ENCODE measurements at regions not wholly inside any gene's neighbourhood (a gene's known extent, or its start where the extent isn't known, plus 50 kb on each side); places are given as distances from the start of the nearest gene placed in this dataset.

GRCh38 chr1:48107516-48107915 lies 110.3 kb upstream of the TRABD2B start:
- Histone ChIP-seq H3K36me3 (no peaks in the 10 kb centered on the region), H3K4me1 (no peaks in the 10 kb centered on the region), H3K27ac (no peak overlapping the region), H3K27me3 (ENCODE audit: low read depth) (no peaks in the 10 kb centered on the region), H3K4me3 (no peak overlapping the region), H3K9me3 (no peaks in the 10 kb centered on the region)
- no peak for DNase-seq
- intact Hi-C loops (cut with DNase I): no loop called here
- no peak for ATAC-seq
- no peak for TF ChIP-seq CTCF (IDR thresholded peaks at IDR 0.05)

- intact Hi-C loops (cut with DNase I): no loop called here
- H3K9me3 ChIP-seq: no peaks in the 10 kb centered on the region
- ATAC-seq (no peak), DNase-seq (no peak)
- no peaks in the 10 kb centered on the region for H3K36me3 ChIP-seq
- H3K4me1 ChIP-seq: no peaks in the 10 kb centered on the region
- H3K27ac ChIP-seq: no peak overlapping the region
- no peak overlapping the region for H3K4me3 ChIP-seq
- H3K27me3 ChIP-seq (ENCODE audit: low read depth): peaks cover 6% of the 10 kb centered on the region
- no peak for TF ChIP-seq CTCF (IDR thresholded peaks at IDR 0.05)
Measured at GRCh38 chr1:48106049-48106448, 108.9 kb upstream of the TRABD2B start.

- Histone ChIP-seq H3K9me3 (no peaks in the 10 kb centered on the region), H3K36me3 (no peaks in the 10 kb centered on the region), H3K4me3 (no peak overlapping the region), H3K27me3 (ENCODE audit: low read depth) (peaks cover 6% of the 10 kb centered on the region), H3K27ac (no peak overlapping the region), H3K4me1 (no peaks in the 10 kb centered on the region)
- DNase-seq (no peak), ATAC-seq (no peak)
- TF ChIP-seq CTCF (IDR thresholded peaks at IDR 0.05): no peak
- intact Hi-C loops (cut with DNase I): no loop called here
Measured at GRCh38 chr1:48105165-48105564, 108.0 kb upstream of the TRABD2B start.

GRCh38 chr1:48103495-48103894 lies 106.3 kb upstream of the TRABD2B start:
- no peaks in the 10 kb centered on the region for H3K4me1 ChIP-seq
- TF ChIP-seq CTCF (IDR thresholded peaks at IDR 0.05): no peak
- ATAC-seq: no peak
- no peaks in the 10 kb centered on the region for H3K36me3 ChIP-seq
- no peak overlapping the region for H3K4me3 ChIP-seq
- DNase-seq: no peak
- intact Hi-C loops (cut with DNase I): no loop called here
- no peak overlapping the region for H3K27ac ChIP-seq
- peaks cover 12% of the 10 kb centered on the region for H3K27me3 ChIP-seq (ENCODE audit: low read depth)
- no peaks in the 10 kb centered on the region for H3K9me3 ChIP-seq

GRCh38 chr1:48102766-48103165 lies 105.6 kb upstream of the TRABD2B start:
- no peak for ATAC-seq
- intact Hi-C loops (cut with DNase I): no loop called here
- TF ChIP-seq CTCF (IDR thresholded peaks at IDR 0.05): no peak

More at GRCh38 chr1:48102766-48103165, 105.6 kb upstream of the TRABD2B start:
- Histone ChIP-seq H3K27ac (no peak overlapping the region), H3K36me3 (no peaks in the 10 kb centered on the region), H3K4me3 (no peak overlapping the region), H3K9me3 (no peaks in the 10 kb centered on the region), H3K27me3 (ENCODE audit: low read depth) (peaks cover 12% of the 10 kb centered on the region), H3K4me1 (no peaks in the 10 kb centered on the region)
- no peak for DNase-seq
